ENCODE measurements at regions not wholly inside any gene's neighbourhood (a gene's known extent, or its start where the extent isn't known, plus 50 kb on each side); places are given as distances from the start of the nearest gene placed in this dataset.

GRCh38 chr12:63404611-63405010, 253.6 kb upstream of the AVPR1A start:
- TF ChIP-seq TAF1 (IDR thresholded peaks at IDR 0.05; ENCODE audit: low read depth) (no peak), CEBPB (IDR thresholded peaks at IDR 0.05) (no peak), RAD21 (IDR thresholded peaks at IDR 0.05; ENCODE audit: low read depth) (no peak), MAX (IDR thresholded peaks at IDR 0.05) (no peak), REST (IDR thresholded peaks at IDR 0.05; ENCODE audit: low read depth) (no peak), EP300 (IDR thresholded peaks at IDR 0.05; ENCODE audit: borderline replicate concordance) (no peak), CREB1 (IDR thresholded peaks at IDR 0.05; ENCODE audit: low read depth) (no peak), YY1 (IDR thresholded peaks at IDR 0.05; ENCODE audit: low read depth) (no peak), ZBTB7A (IDR thresholded peaks at IDR 0.05; ENCODE audit: low read depth) (no peak), FOXM1 (IDR thresholded peaks at IDR 0.05; ENCODE audit: borderline replicate concordance, low read depth) (no peak), USF1 (IDR thresholded peaks at IDR 0.05) (no peak), TEAD4 (IDR thresholded peaks at IDR 0.05) (no peak)
